ENCODE measurements at regions not wholly inside any gene's neighbourhood (a gene's known extent, or its start where the extent isn't known, plus 50 kb on each side); places are given as distances from the start of the nearest gene placed in this dataset.

DNA sequence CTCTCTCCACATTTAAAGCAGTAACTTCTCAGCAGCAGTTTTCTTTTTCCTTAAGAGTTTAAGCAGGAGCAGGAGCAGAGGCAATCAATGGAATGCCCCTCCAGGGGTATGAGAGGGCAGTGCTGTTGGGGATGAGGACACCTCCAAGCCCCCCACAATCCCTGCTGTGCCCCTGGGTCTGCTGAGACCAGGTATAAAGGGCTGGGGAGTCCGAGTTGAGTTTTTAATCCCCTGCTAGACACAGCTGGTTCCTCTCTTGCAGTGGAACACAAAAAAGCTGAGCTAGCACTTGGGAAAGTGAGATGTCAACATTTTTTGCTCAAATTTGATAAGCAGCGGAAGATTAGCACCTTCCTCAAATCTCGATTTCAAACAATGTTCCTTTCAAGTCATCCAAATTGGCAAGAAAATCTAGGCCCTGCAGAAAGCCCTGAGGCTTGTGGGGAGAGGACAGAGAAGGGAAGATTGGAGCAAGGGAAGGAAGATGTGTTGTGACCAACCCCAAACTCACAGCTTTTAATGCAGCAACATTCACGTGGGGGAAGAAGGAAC is 581.9 kb downstream of the SOX6 start:
- WGBS (ENCODE audit: low lambda C conversion rate, missing lambda C conversion rate): 41% methylated on average over 4 of the region's 4 CpGs
- Histone ChIP-seq H3K27me3 (no peaks in the 10 kb centered on the region), H3K27ac (no peak overlapping the region), H3K4me3 (no peak overlapping the region), H3K4me1 (ENCODE audit: insufficient read depth) (peaks cover 20% of the 10 kb centered on the region), H2AFZ (no peak overlapping the region), H3K9me3 (ENCODE audit: low read depth) (no peaks in the 10 kb centered on the region), H3K36me3 (replicated peaks; ENCODE audit: insufficient read depth, low read depth) (no peaks in the 10 kb centered on the region), H3K9me2 (replicated peaks; ENCODE audit: insufficient read depth) (no peaks in the 10 kb centered on the region), H4K20me1 (ENCODE audit: insufficient read depth, poor library complexity, severe bottlenecking) (no peaks in the 10 kb centered on the region), H3K79me2 (no peaks in the 10 kb centered on the region), H3K4me2 (peak overlapping the region; percentile 2)
- no peak for TF ChIP-seq EZH2phosphoT487 (IDR thresholded peaks at IDR 0.05; ENCODE audit: low read depth, severe bottlenecking, unreplicated experiment)
- TF ChIP-seq EZH2 (IDR thresholded peaks at IDR 0.05; ENCODE audit: borderline replicate concordance): no peak
- TF ChIP-seq, protein P1, sequence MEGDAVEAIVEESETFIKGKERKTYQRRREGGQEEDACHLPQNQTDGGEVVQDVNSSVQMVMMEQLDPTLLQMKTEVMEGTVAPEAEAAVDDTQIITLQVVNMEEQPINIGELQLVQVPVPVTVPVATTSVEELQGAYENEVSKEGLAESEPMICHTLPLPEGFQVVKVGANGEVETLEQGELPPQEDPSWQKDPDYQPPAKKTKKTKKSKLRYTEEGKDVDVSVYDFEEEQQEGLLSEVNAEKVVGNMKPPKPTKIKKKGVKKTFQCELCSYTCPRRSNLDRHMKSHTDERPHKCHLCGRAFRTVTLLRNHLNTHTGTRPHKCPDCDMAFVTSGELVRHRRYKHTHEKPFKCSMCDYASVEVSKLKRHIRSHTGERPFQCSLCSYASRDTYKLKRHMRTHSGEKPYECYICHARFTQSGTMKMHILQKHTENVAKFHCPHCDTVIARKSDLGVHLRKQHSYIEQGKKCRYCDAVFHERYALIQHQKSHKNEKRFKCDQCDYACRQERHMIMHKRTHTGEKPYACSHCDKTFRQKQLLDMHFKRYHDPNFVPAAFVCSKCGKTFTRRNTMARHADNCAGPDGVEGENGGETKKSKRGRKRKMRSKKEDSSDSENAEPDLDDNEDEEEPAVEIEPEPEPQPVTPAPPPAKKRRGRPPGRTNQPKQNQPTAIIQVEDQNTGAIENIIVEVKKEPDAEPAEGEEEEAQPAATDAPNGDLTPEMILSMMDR (IDR thresholded peaks at IDR 0.05; ENCODE audit: poor library complexity): no peak
- DNase-seq (ENCODE audit: low spot score): no peak

DNA sequence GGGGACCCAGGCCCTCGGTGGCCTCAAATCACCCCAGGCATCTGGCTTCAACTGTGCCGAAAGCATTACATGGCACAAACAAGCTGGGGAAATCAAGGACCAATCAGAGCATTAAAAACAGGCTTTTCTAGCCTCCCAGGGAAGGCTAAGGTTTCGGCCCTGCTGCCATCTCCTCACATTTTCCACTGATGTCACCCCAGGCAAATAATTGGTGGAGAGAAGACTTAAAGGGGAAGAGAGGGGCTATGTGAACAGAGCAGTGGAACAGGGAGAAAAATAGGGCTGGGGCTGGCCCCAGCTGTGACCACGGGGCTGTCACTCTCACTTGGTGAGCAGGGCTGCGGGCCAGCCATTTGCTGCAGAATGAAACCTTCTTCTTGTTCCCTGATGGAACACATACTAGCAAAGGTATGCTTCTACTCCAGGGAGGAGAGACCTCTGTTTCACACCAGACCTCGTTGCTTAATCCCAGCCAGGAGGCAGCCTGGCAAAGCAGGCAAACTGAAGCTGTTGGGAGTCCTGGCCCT is 581.3 kb downstream of the SOX6 start:
- Histone ChIP-seq H3K27ac (no peak overlapping the region), H3K4me3 (no peak overlapping the region), H3K36me3 (replicated peaks; ENCODE audit: insufficient read depth, low read depth) (no peaks in the 10 kb centered on the region), H2AFZ (no peak overlapping the region), H4K20me1 (ENCODE audit: insufficient read depth, poor library complexity, severe bottlenecking) (no peaks in the 10 kb centered on the region), H3K79me2 (no peaks in the 10 kb centered on the region), H3K27me3 (no peaks in the 10 kb centered on the region), H3K4me2 (no peak overlapping the region), H3K9me3 (ENCODE audit: low read depth) (no peaks in the 10 kb centered on the region), H3K9me2 (replicated peaks; ENCODE audit: insufficient read depth) (no peaks in the 10 kb centered on the region), H3K4me1 (ENCODE audit: insufficient read depth) (peaks cover 16% of the 10 kb centered on the region)
- TF ChIP-seq EZH2phosphoT487 (IDR thresholded peaks at IDR 0.05; ENCODE audit: low read depth, severe bottlenecking, unreplicated experiment) (no peak), EZH2 (IDR thresholded peaks at IDR 0.05; ENCODE audit: borderline replicate concordance) (no peak)
- TF ChIP-seq, protein P1 (IDR thresholded peaks at IDR 0.05; ENCODE audit: poor library complexity): no peak
- 70% methylated on average over 6 of the region's 6 CpGs for WGBS (ENCODE audit: low lambda C conversion rate, missing lambda C conversion rate)
- no peak for DNase-seq (ENCODE audit: low spot score)

DNA sequence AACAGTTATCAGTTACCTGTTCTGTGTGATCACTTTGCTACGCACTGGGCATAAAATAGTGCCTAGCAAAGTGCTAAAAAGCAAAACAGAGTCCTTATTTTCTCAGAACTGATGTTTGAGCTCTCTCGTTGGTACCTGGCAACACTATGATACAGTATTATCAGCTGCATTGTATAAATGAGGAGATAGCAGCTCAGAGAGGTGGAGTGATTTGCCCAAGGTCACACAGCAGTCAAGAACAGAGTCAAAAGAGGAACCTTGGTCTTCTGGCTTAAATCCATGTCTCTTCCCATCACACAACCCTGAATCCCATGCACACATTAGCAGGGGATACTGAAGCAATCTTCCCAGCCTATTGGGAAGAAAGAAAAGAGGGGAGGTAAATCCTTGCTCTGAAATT is 580.5 kb downstream of the SOX6 start:
- no peaks in the 10 kb centered on the region for H3K36me3 ChIP-seq (replicated peaks; ENCODE audit: insufficient read depth, low read depth)
- no peak for DNase-seq (ENCODE audit: low spot score)
- TF ChIP-seq, protein P1 (IDR thresholded peaks at IDR 0.05; ENCODE audit: poor library complexity): no peak
- TF ChIP-seq EZH2phosphoT487 (IDR thresholded peaks at IDR 0.05; ENCODE audit: low read depth, severe bottlenecking, unreplicated experiment): no peak
- TF ChIP-seq EZH2 (IDR thresholded peaks at IDR 0.05; ENCODE audit: borderline replicate concordance): no peak
- H3K4me2 ChIP-seq: no peak overlapping the region
- no peaks in the 10 kb centered on the region for H3K79me2 ChIP-seq
- peaks cover 16% of the 10 kb centered on the region for H3K4me1 ChIP-seq (ENCODE audit: insufficient read depth)
- no peaks in the 10 kb centered on the region for H3K9me3 ChIP-seq (ENCODE audit: low read depth)
- H4K20me1 ChIP-seq (ENCODE audit: insufficient read depth, poor library complexity, severe bottlenecking): no peaks in the 10 kb centered on the region
- H3K9me2 ChIP-seq (replicated peaks; ENCODE audit: insufficient read depth): no peaks in the 10 kb centered on the region
- no peaks in the 10 kb centered on the region for H3K27me3 ChIP-seq
- WGBS (ENCODE audit: low lambda C conversion rate, missing lambda C conversion rate): 90% methylated on average over 2 of the region's 2 CpGs
- H3K27ac ChIP-seq: no peak overlapping the region
- H2AFZ ChIP-seq: no peak overlapping the region
- no peak overlapping the region for H3K4me3 ChIP-seq
